Neutrophil (primary cell): ENCODE measurements at regions not wholly inside any gene's neighbourhood (a gene's known extent, or its start where the extent isn't known, plus 50 kb on each side); places are given as distances from the start of the nearest gene placed in this dataset.

Source experiments
- H3K27ac ChIP-seq: fragments of 200-600 bp; sonication (generic); 2 replicates; pipeline ENCODE4 v1.5.1; 2016; ENCODE audit warnings: mild to moderate bottlenecking, moderate library complexity
- H3K27me3 ChIP-seq: fragments of 200-600 bp; sonication (generic); 2 replicates; pipeline ENCODE4 v1.6.0; 2016; ENCODE audit warnings: mild to moderate bottlenecking
- H3K36me3 ChIP-seq: fragments of 200-600 bp; sonication (generic); 2 replicates; pipeline ENCODE4 v1.5.1; 2017
- H3K4me1 ChIP-seq, 2 experiments: fragments of 200-600 bp in 1 of 2; sonication (generic) in 1 of 2; 1 replicate in 1 of 2; 2 replicates in 1 of 2; pipeline versions ENCODE4 v1.5.1 to v1.6.1; 2013 to 2016; ENCODE audit warnings: low read depth in 1 of 2, low read length in 1 of 2, mild to moderate bottlenecking in 1 of 2, moderate library complexity in 1 of 2; ENCODE audit not compliant: control insufficient read depth in 1 of 2, insufficient read depth in 1 of 2
- H3K4me3 ChIP-seq, 2 experiments: fragments of 200-600 bp in 1 of 2; sonication (generic) in 1 of 2; 1 replicate in 1 of 2; 2 replicates in 1 of 2; pipeline ENCODE4 v1.5.1; 2013 to 2016; ENCODE audit warnings: low read depth in 1 of 2, low read length in 1 of 2, mild to moderate bottlenecking in 1 of 2, moderate library complexity in 1 of 2
- H3K9me3 ChIP-seq: fragments of 200-600 bp; sonication (generic); 2 replicates; pipeline ENCODE4 v1.5.1; 2016
- CTCF ChIP-seq: fragments of 200-600 bp; sonication (generic); IDR thresholded peaks from 2 replicates; pipeline ENCODE4 v1.5.1; 2016; ENCODE audit warnings: antibody characterized with exemption

GRCh38 chr15:95228856-95229555, 997.6 kb downstream of the MCTP2 start:
- H3K4me3 ChIP-seq, result no peak overlapping the region
- H3K4me1 ChIP-seq, result no peaks in the 10 kb centered on the region
- no peaks in the 10 kb centered on the region for H3K36me3 ChIP-seq
- no peaks in the 10 kb centered on the region for H3K27me3 ChIP-seq
- no peaks in the 10 kb centered on the region for H3K9me3 ChIP-seq
- no peak for TF ChIP-seq CTCF
- no peak overlapping the region for H3K27ac ChIP-seq

GRCh38 chr15:95235033-95235432, 1003.7 kb downstream of the MCTP2 start:
- H3K4me3 ChIP-seq, result no peak overlapping the region
- TF ChIP-seq CTCF, result no peak
- no peaks in the 10 kb centered on the region for H3K9me3 ChIP-seq
- no peaks in the 10 kb centered on the region for H3K27me3 ChIP-seq
- H3K4me1 ChIP-seq, result no peaks in the 10 kb centered on the region
- H3K27ac ChIP-seq, result no peak overlapping the region
- no peaks in the 10 kb centered on the region for H3K36me3 ChIP-seq

DNA sequence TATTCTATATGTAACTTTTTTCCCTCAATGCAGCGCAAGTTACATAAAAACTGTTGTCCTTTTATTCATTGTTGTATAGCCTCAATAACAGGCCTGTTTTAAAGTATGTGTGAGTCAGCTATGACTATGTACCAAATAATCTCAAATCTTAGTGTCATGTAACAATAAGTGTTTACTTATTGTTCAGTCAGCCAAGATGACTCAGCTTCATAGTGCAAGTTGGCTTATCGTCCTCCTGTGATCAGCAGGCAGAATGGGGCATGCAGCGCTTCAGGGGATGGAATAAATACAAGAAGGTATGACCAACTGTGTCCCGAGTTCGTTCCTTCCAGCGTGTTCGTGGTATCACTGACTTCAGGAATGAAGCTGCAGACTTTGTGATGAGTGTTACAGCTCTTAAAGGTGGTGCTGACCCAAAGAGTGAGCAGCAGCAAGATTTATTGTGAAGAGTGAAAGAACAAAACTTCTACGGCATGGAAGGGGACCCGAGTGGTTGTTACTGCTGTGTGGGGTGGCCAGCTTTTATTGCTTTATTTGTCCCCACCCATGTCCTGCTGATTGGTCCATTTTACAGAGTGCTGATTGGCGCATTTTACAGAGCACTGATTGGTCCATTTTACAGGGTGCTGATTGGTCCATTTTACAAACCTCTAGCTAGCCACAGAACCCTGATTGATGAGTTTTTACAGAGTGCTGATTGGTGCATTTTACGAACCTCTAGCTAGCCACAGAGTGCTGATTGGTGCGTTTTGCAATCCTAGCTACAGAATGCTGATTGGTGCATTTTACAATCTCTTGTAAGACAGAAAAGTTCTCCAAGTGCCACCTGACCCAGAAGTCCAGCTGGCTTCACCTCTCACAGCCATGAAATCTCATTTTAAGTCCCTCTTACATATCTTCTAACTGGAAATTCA, 1016.0 kb downstream of the MCTP2 start:
- no peaks in the 10 kb centered on the region for H3K4me1 ChIP-seq
- no peak overlapping the region for H3K27ac ChIP-seq
- no peaks in the 10 kb centered on the region for H3K9me3 ChIP-seq
- no peaks in the 10 kb centered on the region for H3K36me3 ChIP-seq
- no peak overlapping the region for H3K4me3 ChIP-seq
- no peaks in the 10 kb centered on the region for H3K27me3 ChIP-seq
- no peak for TF ChIP-seq CTCF

- H3K9me3 ChIP-seq, result no peaks in the 10 kb centered on the region
- no peak for TF ChIP-seq CTCF
- H3K27ac ChIP-seq, result no peak overlapping the region
- H3K4me3 ChIP-seq, result no peak overlapping the region
- H3K36me3 ChIP-seq, result no peaks in the 10 kb centered on the region
- H3K4me1 ChIP-seq, result no peaks in the 10 kb centered on the region
- no peaks in the 10 kb centered on the region for H3K27me3 ChIP-seq
Observed at GRCh38 chr15:95249524-95249923, 1018.2 kb downstream of the MCTP2 start.

DNA sequence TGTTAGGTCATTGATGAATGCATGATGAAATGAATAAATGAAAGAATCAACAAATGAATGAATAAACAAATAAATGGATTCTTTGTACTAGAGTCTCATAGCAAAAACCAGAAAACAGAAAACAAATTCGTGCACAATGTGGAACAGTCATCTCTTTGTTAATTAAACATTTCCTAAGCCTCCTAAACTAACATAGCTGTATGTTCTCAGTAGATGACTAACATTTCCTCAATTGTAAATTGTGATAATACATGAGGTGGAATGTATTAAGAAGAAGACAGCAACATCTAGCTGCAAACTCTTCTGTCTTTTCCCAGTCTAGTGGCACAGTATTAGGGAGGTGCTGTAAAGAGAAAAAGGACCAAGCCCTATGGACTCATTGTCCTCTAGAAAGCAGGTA, 1021.0 kb downstream of the MCTP2 start:
- no peak for TF ChIP-seq CTCF
- no peaks in the 10 kb centered on the region for H3K27me3 ChIP-seq
- H3K36me3 ChIP-seq, result no peaks in the 10 kb centered on the region
- no peaks in the 10 kb centered on the region for H3K9me3 ChIP-seq
- H3K27ac ChIP-seq, result no peak overlapping the region
- no peaks in the 10 kb centered on the region for H3K4me1 ChIP-seq
- H3K4me3 ChIP-seq, result no peak overlapping the region
